Calu3 (cell line): ENCODE measurements at regions not wholly inside any gene's neighbourhood (a gene's known extent, or its start where the extent isn't known, plus 50 kb on each side); places are given as distances from the start of the nearest gene placed in this dataset.

ENCODE experiments used
- BruUV-seq: library from RNA; stranded (reverse); fragments of 400-500 nt; replicated peaks from 2 replicates; lab custom pipeline; 2021; lab: Mats Ljungman, UMichigan
- CTCF ChIA-PET: fragments of 300-600 bp; sonication (Branson Sonifier 250); formaldehyde crosslinking; loops from one replicate; lab custom pipeline; 2022; ENCODE audit warnings: antibody characterized with exemption; lab: Charles Lee
- DNase-seq: peaks from one replicate; pipeline ENCODE4 v3.0.0; 2022
- H3K27ac Mint-ChIP-seq: one replicate; pipeline ENCODE4 v1.8.0; 2022; ENCODE audit warnings: mixed read lengths; ENCODE audit not compliant: unreplicated experiment
- H3K27me3 Mint-ChIP-seq: one replicate; pipeline ENCODE4 v1.8.0; 2022; ENCODE audit warnings: mixed read lengths; ENCODE audit not compliant: unreplicated experiment
- H3K36me3 Mint-ChIP-seq: one replicate; pipeline ENCODE4 v1.8.0; 2022; ENCODE audit warnings: mild to moderate bottlenecking, moderate library complexity, mixed read lengths; ENCODE audit not compliant: insufficient read depth, unreplicated experiment
- H3K4me1 Mint-ChIP-seq: one replicate; pipeline ENCODE4 v1.8.0; 2022; ENCODE audit warnings: mild to moderate bottlenecking, low read depth, mixed read lengths; ENCODE audit not compliant: unreplicated experiment
- H3K4me3 Mint-ChIP-seq: one replicate; pipeline ENCODE4 v1.8.0; 2022; ENCODE audit warnings: mild to moderate bottlenecking, low read depth, moderate library complexity, mixed read lengths; ENCODE audit not compliant: unreplicated experiment
- H3K9me3 Mint-ChIP-seq: one replicate; pipeline ENCODE4 v1.8.0; 2022; ENCODE audit warnings: low read depth, mixed read lengths; ENCODE audit not compliant: unreplicated experiment
- intact Hi-C: fragments of 100-400 bp; cut with micrococcal nuclease; formaldehyde crosslinking; loops from one replicate; pipeline ENCODE4 v1.10.0; 2022; ENCODE audit not compliant: unreplicated experiment
- TF ChIP-seq, protein P1 (sequence below): fragments of 200-600 bp; IDR thresholded peaks from one replicate; pipeline ENCODE4 v1.8.0; 2022; ENCODE audit warnings: antibody characterized with exemption; ENCODE audit not compliant: unreplicated experiment

DNA sequence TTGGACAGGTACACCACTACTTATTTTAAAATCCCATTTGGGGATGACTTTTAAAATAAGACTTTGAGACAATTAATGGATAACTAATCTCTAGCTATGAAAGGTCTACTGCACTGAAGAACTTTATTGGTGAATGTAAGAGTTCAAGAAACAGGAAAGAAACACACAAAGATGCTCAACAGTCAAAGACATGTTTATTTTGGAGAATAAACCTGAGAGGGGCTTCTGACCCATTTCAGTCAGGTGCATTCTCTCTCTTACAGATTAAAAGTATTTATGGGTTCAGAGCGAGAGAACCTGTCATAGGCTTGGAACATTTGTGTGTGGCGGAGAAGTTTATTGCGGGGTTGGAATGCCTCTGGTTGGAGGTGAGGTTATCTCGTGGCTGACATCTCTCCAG, 94.3 kb upstream of the USP29 start:
- intact Hi-C loops: no loop called here
- BruUV-seq: no TSS peak
- no peaks in the 10 kb centered on the region for H3K36me3 Mint-ChIP-seq
- TF ChIP-seq, protein P1, sequence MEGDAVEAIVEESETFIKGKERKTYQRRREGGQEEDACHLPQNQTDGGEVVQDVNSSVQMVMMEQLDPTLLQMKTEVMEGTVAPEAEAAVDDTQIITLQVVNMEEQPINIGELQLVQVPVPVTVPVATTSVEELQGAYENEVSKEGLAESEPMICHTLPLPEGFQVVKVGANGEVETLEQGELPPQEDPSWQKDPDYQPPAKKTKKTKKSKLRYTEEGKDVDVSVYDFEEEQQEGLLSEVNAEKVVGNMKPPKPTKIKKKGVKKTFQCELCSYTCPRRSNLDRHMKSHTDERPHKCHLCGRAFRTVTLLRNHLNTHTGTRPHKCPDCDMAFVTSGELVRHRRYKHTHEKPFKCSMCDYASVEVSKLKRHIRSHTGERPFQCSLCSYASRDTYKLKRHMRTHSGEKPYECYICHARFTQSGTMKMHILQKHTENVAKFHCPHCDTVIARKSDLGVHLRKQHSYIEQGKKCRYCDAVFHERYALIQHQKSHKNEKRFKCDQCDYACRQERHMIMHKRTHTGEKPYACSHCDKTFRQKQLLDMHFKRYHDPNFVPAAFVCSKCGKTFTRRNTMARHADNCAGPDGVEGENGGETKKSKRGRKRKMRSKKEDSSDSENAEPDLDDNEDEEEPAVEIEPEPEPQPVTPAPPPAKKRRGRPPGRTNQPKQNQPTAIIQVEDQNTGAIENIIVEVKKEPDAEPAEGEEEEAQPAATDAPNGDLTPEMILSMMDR: no peak
- H3K27ac Mint-ChIP-seq: no peak overlapping the region
- CTCF ChIA-PET: no interaction called here
- H3K27me3 Mint-ChIP-seq: no peaks in the 10 kb centered on the region
- no peak overlapping the region for H3K4me3 Mint-ChIP-seq
- no peaks in the 10 kb centered on the region for H3K4me1 Mint-ChIP-seq
- H3K9me3 Mint-ChIP-seq: peaks cover 16% of the 10 kb centered on the region
- no peak for DNase-seq

DNA sequence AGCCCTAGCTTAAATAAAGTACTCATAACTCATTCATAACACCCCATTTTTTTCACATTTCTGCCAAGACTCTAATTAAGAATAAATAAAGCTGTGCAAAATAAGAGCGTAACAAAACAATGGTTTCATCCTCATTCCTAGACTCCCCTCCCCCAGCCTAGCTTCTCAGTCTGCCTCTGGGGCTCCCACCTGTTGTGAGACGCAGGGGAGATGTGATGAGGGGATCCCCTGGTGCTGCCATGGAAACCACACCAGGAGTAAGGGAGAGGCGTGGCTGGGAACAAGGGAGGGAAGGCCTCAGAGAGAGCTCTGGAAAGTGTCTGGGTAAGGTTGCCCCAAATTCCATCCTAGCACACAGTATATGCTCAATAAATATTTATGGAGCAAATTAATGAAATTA, 93.3 kb upstream of the USP29 start:
- CTCF ChIA-PET: no interaction called here
- Mint-ChIP-seq H3K4me3 (no peak overlapping the region), H3K9me3 (peaks cover 20% of the 10 kb centered on the region), H3K4me1 (no peaks in the 10 kb centered on the region), H3K27ac (no peak overlapping the region), H3K27me3 (no peaks in the 10 kb centered on the region), H3K36me3 (no peaks in the 10 kb centered on the region)
- intact Hi-C loops: no loop called here
- no TSS peak for BruUV-seq
- TF ChIP-seq, protein P1: no peak
- no peak for DNase-seq

DNA sequence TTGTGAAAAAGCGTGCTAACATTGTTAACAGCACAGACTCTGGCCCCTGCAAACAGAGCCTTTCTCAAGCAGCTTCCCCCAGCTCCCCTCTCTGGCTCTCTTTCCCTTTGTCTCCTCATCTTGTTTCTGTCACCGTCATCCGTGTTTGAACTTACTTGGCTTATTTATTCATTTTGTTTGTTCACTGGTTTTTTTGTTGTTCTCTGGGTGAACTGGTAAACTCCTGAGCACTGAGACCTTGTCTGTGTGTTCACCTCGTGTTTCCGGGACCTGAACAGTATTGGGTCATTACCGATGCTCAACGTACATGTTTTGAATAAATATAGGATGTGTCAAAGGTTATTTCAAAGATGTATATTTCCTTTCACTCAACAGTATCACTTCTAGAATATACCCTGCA, 92.4 kb upstream of the USP29 start:
- no peaks in the 10 kb centered on the region for H3K27me3 Mint-ChIP-seq
- BruUV-seq: no TSS peak
- no peak for DNase-seq
- no peaks in the 10 kb centered on the region for H3K4me1 Mint-ChIP-seq
- CTCF ChIA-PET: no interaction called here
- TF ChIP-seq, protein P1: no peak
- no peaks in the 10 kb centered on the region for H3K36me3 Mint-ChIP-seq
- peaks cover 20% of the 10 kb centered on the region for H3K9me3 Mint-ChIP-seq
- H3K4me3 Mint-ChIP-seq: no peak overlapping the region
- intact Hi-C loops: no loop called here
- H3K27ac Mint-ChIP-seq: no peak overlapping the region

DNA sequence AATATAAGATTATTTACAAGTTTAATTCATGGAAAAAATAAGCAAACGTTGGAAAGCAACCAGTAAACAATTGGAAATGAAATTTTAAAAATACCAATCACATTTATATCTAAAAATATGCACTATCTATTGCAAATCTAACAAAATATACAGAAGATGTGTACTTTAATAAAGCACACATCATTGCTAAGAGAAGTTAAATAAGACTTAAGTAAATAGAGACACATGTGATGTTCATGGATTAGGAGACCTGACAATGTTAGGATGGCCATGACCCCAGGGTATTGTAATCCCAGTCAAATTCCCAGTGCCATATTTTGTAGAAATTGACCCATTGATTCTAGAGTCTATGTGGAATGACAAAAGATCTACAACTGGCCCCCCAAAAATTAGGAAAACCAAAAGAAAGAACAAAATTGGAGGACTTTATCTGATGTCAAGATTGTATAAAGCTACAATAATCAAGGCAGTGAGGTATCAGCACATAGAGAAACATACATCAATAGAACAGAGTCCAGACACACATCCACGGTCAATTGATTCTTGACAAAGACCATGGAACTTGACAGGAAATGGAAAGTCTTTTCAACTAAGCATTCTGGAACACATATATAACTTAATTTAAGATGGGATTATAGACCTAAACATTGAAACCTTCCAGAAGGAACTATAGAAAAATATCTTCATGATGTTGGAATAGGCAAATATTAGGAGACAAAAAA, 90.8 kb upstream of the USP29 start:
- no peaks in the 10 kb centered on the region for H3K27me3 Mint-ChIP-seq
- H3K4me3 Mint-ChIP-seq: no peak overlapping the region
- no peaks in the 10 kb centered on the region for H3K4me1 Mint-ChIP-seq
- BruUV-seq: no TSS peak
- intact Hi-C loops: no loop called here
- TF ChIP-seq, protein P1: no peak
- H3K9me3 Mint-ChIP-seq: peaks cover 15% of the 10 kb centered on the region
- no peak for DNase-seq
- no peak overlapping the region for H3K27ac Mint-ChIP-seq
- CTCF ChIA-PET: no interaction called here
- H3K36me3 Mint-ChIP-seq: no peaks in the 10 kb centered on the region
